NB4 (cell line): ENCODE measurements at regions not wholly inside any gene's neighbourhood (a gene's known extent, or its start where the extent isn't known, plus 50 kb on each side); places are given as distances from the start of the nearest gene placed in this dataset.

Experiments used
- DNase-seq: peaks from one replicate; pipeline ENCODE4 v3.0.0; 2010; ENCODE audit warnings: low read depth
- H3K4me3 ChIP-seq: one replicate; pipeline ENCODE4 v1.5.1; 2011; ENCODE audit warnings: mild to moderate bottlenecking, low read depth, low read length, moderate library complexity
- MYC ChIP-seq: IDR thresholded peaks from 2 replicates; pipeline ENCODE4 v1.6.1; 2011; ENCODE audit warnings: low read depth, low read length
- POLR2A ChIP-seq: IDR thresholded peaks from 2 replicates; pipeline ENCODE4 v1.6.1; 2011; ENCODE audit warnings: mild to moderate bottlenecking; ENCODE audit not compliant: insufficient read length; ENCODE audit errors: extremely low read depth
- TF ChIP-seq, protein P1 (sequence below): IDR thresholded peaks from 2 replicates; pipeline ENCODE4 v1.6.1; 2011; ENCODE audit warnings: low read depth, low read length
- TF ChIP-seq, protein P2 (sequence below): IDR thresholded peaks from one replicate; pipeline ENCODE4 v1.5.1; 2012; ENCODE audit warnings: low read depth, low read length

DNA sequence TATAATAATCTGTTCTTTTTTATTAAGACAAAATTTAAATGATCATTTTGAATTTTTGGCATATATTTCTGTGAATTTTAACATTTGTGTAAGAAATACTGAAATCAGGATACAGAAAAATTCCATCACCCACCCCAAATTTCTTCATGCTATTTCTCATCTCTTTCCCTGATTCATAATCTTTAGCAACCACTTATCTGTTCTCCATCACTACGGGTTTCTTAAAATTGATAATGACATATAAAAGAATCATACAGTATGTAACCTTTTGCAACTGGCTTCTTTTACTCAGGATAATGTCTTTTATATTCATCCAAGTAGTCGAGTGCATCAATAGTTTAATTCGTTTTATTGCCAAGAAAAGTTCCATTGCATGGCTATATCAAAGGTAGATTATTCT lies 1627.0 kb downstream of the PCDH9 start:
- no peak for DNase-seq
- TF ChIP-seq MYC = no peak
- TF ChIP-seq POLR2A = no peak
- TF ChIP-seq, protein P1, sequence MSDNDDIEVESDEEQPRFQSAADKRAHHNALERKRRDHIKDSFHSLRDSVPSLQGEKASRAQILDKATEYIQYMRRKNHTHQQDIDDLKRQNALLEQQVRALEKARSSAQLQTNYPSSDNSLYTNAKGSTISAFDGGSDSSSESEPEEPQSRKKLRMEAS = no peak
- TF ChIP-seq, protein P2, sequence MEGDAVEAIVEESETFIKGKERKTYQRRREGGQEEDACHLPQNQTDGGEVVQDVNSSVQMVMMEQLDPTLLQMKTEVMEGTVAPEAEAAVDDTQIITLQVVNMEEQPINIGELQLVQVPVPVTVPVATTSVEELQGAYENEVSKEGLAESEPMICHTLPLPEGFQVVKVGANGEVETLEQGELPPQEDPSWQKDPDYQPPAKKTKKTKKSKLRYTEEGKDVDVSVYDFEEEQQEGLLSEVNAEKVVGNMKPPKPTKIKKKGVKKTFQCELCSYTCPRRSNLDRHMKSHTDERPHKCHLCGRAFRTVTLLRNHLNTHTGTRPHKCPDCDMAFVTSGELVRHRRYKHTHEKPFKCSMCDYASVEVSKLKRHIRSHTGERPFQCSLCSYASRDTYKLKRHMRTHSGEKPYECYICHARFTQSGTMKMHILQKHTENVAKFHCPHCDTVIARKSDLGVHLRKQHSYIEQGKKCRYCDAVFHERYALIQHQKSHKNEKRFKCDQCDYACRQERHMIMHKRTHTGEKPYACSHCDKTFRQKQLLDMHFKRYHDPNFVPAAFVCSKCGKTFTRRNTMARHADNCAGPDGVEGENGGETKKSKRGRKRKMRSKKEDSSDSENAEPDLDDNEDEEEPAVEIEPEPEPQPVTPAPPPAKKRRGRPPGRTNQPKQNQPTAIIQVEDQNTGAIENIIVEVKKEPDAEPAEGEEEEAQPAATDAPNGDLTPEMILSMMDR = no peak
- H3K4me3 ChIP-seq = no peak overlapping the region

DNA sequence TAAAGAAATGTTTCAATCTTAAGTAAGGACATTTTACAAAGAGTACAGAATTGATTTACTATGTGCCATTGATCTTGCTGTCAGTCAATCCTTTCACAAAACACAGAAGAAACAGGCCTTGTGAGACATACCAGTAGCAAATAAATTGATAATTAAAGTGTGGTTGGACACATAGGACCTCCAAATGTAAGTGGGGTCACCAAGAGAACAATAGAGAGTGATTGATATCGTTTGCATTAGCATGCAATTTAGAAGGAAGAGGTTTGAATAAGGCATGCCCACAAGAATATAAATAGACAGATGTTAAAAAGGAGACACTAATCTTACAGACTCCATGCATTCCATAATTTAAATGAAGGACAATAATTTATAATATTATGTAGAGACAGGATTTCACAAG lies 1628.3 kb downstream of the PCDH9 start:
- TF ChIP-seq MYC (no peak), POLR2A (no peak)
- no peak overlapping the region for H3K4me3 ChIP-seq
- no peak for DNase-seq

DNA sequence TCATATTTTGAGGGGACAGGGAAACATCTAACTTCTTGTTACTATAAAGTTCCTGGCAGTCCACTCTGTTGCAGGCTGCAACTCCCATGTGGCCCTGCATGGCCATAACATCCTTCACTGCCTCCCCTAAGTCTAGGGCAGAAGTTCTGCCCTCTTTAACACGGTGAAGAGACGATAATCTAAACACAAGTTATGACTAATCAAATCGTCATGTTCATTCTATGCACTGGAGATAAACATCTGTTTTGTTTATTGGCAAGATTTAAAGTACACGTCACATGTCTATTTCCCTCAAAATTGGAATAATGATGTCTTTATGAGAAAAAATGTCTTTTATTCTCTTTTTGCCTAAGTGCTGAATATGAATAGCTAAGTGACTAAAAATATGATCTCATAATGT lies 1629.4 kb downstream of the PCDH9 start:
- TF ChIP-seq, protein P1 = no peak
- no peak for TF ChIP-seq POLR2A
- TF ChIP-seq MYC = no peak
- TF ChIP-seq, protein P2 = no peak
- DNase-seq = no peak
- no peak overlapping the region for H3K4me3 ChIP-seq

DNA sequence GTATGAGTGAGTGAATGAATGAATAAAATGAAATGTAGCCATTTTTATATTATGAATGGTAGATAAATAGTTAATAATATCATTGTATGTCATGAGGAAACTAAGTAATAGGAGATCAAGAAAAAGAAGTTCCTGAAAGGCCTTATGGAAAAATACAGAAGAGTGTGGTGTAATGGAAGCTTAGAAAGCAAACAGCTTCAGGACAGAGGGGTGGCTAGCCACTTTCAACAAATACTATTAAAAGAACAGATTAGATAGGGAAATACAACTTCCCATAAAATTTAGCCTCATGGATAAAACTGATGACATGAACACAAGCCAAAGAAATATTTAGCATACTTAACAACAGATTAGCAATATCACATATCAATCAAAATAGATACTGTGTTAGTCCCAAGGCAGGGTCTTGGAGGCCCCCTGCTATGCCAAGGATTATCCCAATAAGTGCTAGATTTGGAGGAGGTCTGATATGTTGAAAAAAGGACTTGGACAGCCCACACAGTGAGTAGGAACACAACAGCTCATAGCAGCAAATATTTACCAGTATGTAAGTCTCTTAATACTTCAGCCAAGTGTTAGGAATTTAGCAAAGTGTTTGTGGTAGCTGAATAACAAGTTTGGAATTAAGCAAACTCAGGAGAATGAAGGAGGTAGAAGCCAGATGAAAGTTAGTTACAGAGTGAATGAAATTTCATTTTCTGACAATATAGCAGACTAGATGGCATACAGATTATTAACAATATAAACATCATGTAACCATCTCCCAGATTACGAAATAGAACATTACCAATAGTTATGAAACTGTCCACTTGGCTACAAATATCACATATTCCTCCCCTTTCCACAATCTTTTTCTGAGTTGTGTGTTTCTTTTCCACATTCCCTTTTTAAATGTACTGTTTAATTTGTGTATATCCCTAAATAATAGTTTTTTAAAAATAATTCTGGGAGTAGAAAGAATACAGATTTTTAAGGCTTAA lies 1632.0 kb downstream of the PCDH9 start:
- DNase-seq = no peak
- TF ChIP-seq, protein P2 = no peak
- TF ChIP-seq POLR2A (no peak), MYC (no peak)
- TF ChIP-seq, protein P1 = no peak
- no peak overlapping the region for H3K4me3 ChIP-seq

DNA sequence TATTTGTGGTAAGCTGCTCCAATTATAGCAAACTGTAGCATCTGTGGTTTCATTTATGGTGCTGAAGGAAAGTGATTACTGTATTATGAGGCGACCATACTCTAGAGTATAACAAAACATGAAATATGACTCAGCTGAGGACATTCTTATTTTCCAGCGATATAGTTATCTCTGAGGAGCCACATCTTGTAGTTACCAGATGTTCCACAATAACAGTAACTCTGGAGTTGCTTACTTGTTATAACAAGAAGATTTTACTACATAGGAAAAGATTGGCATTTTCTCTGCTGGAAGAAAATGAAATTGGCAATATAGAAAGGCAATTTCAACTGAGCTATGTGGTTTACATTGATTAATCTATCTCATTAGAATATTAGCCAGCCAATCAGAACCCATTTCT lies 1634.2 kb downstream of the PCDH9 start:
- H3K4me3 ChIP-seq = no peak overlapping the region
- no peak for DNase-seq
- TF ChIP-seq, protein P2 = no peak

DNA sequence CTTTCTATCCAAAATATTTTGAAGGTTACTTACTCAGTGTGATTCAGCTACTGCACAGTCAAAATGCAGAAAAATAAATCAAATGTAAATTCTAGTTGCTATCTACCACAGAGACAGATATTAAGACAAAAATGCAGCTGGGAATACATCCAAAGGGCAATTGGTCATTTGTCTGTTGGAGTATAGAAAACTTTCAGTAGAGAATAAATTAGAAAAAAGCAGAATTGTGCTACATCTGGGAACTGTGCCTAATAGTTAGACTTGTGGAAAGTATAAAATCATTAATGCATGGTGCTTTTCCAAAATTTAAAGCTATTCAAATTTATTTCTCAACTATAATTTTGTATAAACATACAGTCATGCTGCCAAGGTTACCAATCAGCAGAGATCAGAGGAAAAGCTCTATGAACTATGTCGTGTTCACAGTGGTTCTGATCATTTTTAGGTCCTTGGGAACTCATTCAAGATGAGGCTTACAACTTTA lies 1635.8 kb downstream of the PCDH9 start:
- no peak overlapping the region for H3K4me3 ChIP-seq
- no peak for DNase-seq
- TF ChIP-seq POLR2A = no peak
- no peak for TF ChIP-seq MYC
- TF ChIP-seq, protein P2 = no peak
- TF ChIP-seq, protein P1 = no peak
